Epithelial cell of proximal tubule (primary cell): ENCODE measurements at regions not wholly inside any gene's neighbourhood (a gene's known extent, or its start where the extent isn't known, plus 50 kb on each side); places are given as distances from the start of the nearest gene placed in this dataset.
"Not testable (repeated sequence)": the region's sequence is repeated elsewhere in the genome, so short reads cannot be mapped to it uniquely, and the experiment has no call there.

Source experiments
- DNase-seq: peaks from one replicate; pipeline ENCODE4 v3.0.0-alpha.2; 2011; ENCODE audit warnings: low read depth
- H3K4me3 ChIP-seq: 2 replicates; pipeline ENCODE4 v1.5.1; 2011; ENCODE audit warnings: low read depth, mild to moderate bottlenecking, low read length
- TF ChIP-seq, protein P1 (sequence below): conservative IDR thresholded peaks from 2 replicates; pipeline ENCODE4 v1.5.1; 2012; ENCODE audit warnings: low read depth, mild to moderate bottlenecking, low read length

- no peak overlapping the region for H3K4me3 ChIP-seq
- TF ChIP-seq, protein P1, sequence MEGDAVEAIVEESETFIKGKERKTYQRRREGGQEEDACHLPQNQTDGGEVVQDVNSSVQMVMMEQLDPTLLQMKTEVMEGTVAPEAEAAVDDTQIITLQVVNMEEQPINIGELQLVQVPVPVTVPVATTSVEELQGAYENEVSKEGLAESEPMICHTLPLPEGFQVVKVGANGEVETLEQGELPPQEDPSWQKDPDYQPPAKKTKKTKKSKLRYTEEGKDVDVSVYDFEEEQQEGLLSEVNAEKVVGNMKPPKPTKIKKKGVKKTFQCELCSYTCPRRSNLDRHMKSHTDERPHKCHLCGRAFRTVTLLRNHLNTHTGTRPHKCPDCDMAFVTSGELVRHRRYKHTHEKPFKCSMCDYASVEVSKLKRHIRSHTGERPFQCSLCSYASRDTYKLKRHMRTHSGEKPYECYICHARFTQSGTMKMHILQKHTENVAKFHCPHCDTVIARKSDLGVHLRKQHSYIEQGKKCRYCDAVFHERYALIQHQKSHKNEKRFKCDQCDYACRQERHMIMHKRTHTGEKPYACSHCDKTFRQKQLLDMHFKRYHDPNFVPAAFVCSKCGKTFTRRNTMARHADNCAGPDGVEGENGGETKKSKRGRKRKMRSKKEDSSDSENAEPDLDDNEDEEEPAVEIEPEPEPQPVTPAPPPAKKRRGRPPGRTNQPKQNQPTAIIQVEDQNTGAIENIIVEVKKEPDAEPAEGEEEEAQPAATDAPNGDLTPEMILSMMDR, result no peak
- DNase-seq, result no peak
Observed at GRCh38 chr12:88720231-88720630, 140.0 kb upstream of the KITLG start.

GRCh38 chr12:88717188-88717587 is 136.9 kb upstream of the KITLG start:
- DNase-seq, result no peak
- H3K4me3 ChIP-seq, result no peak overlapping the region
- TF ChIP-seq, protein P1, result no peak

DNA sequence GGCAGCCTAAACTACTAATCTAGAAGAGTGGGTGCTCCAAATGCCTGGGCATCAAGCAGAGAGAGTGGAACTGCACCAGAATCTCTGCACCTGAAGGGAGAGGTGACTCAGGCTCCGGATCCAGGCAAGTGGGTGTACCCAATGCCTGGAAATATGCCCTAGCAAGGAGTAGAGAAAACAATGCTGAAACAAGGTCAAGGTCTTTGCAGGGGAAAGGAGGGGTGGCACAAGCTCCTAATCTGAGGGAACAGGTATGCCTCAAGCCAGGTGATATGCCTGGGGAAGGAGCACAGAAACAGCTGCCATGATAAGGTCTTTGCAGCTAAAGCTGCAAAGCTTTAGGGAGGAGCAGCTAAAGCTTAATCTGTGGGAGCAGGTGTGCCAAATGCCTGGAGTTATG is 136.0 kb upstream of the KITLG start:
- TF ChIP-seq, protein P1, result no peak
- DNase-seq, result no peak
- H3K4me3 ChIP-seq, result no peak overlapping the region

- TF ChIP-seq, protein P1, result no peak
- H3K4me3 ChIP-seq, result no peak overlapping the region
- no peak for DNase-seq
Observed at GRCh38 chr12:88715673-88716072, 135.4 kb upstream of the KITLG start.

- H3K4me3 ChIP-seq, DNase-seq: not testable (repeated sequence)
Observed at GRCh38 chr12:88714263-88714882, 134.1 kb upstream of the KITLG start.

- DNase-seq, result no peak
- H3K4me3 ChIP-seq, result no peak overlapping the region
- TF ChIP-seq, protein P1, result no peak
Observed at GRCh38 chr12:88707800-88708199, 127.5 kb upstream of the KITLG start.

DNA sequence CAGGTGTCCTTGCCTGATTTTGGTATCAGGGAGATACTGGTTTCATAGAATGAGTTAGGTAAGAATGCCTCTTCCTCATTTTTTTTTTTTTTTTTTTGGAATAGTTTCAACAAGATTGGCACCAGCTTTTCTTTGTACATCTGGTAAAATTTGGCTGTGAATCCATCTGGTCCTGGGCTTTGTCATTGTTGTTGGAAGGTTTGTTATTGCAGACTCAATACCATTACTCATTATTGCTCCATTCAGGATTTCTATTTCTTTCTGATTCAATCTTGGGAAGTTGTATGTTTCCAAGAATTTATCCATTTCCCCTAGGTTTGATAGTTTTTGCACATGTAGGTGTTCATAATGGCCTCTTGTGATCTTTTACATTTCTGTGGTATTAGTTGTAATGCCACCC is 126.0 kb upstream of the KITLG start:
- TF ChIP-seq, protein P1, result no peak
- no peak overlapping the region for H3K4me3 ChIP-seq
- no peak for DNase-seq

DNA sequence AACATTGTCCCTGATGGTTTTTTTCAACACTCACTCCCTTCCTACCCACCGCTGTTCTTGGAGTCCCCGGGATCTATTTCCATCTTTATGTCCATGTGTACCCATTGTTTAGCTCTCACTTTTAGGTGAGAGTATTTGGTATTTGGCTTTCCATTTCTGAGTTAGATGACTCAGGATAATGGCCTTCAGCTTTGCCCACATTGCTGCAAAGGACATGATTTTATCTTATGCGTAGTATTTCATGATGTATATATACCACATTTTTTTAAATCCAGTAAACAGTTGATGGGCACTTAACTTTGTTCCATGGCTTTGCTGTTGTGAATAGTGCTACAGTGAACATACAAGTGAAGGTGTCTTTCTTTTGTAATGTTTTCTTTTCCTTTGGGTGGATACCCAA is 123.5 kb upstream of the KITLG start:
- TF ChIP-seq, protein P1, result no peak
- H3K4me3 ChIP-seq, result no peak overlapping the region
- no peak for DNase-seq
